ENCODE measurements at regions not wholly inside any gene's neighbourhood (a gene's known extent, or its start where the extent isn't known, plus 50 kb on each side); places are given as distances from the start of the nearest gene placed in this dataset.
"Not testable (repeated sequence)": the region's sequence is repeated elsewhere in the genome, so short reads cannot be mapped to it uniquely, and the experiment has no call there.

- H3K4me3 ChIP-seq (ENCODE audit: low read length in 2 of 2); H3K27me3 ChIP-seq (ENCODE audit: control insufficient read depth in 2 of 2, insufficient read depth in 1 of 2, low read length in 1 of 2); H3K4me1 ChIP-seq (ENCODE audit: control insufficient read depth in 2 of 2, insufficient read depth in 2 of 2, low read length in 2 of 2); H3K9me3 ChIP-seq (ENCODE audit: control insufficient read depth in 2 of 2, insufficient read depth in 1 of 2, low read length in 1 of 2); H3K36me3 ChIP-seq (ENCODE audit: control insufficient read depth in 2 of 2, insufficient read depth in 2 of 2, low read length in 1 of 2); H3K27ac ChIP-seq (ENCODE audit: low read depth in 1 of 2, low read length in 1 of 2); DNase-seq (ENCODE audit: low read depth in 6 of 9, low spot score in 9 of 9): not testable (repeated sequence)
- WGBS, result 83% methylated on average over 15 of the region's 16 CpGs
Measured at GRCh38 chr20:29031262-29031982, 2226.0 kb upstream of the DEFB115 start.

GRCh38 chr20:29044239-29044638 lies 2213.2 kb upstream of the DEFB115 start:
- not testable (repeated sequence) for H3K4me1 ChIP-seq (ENCODE audit: control insufficient read depth in 2 of 2, insufficient read depth in 2 of 2, low read length in 2 of 2); H3K27me3 ChIP-seq (ENCODE audit: control insufficient read depth in 2 of 2, insufficient read depth in 1 of 2, low read length in 1 of 2); H3K36me3 ChIP-seq (ENCODE audit: control insufficient read depth in 2 of 2, insufficient read depth in 2 of 2, low read length in 1 of 2); H3K4me3 ChIP-seq (ENCODE audit: low read length in 2 of 2); DNase-seq (ENCODE audit: low read depth in 6 of 9, low spot score in 9 of 9); H3K27ac ChIP-seq (ENCODE audit: low read depth in 1 of 2, low read length in 1 of 2); H3K9me3 ChIP-seq (ENCODE audit: control insufficient read depth in 2 of 2, insufficient read depth in 1 of 2, low read length in 1 of 2)
- WGBS, result 84% methylated on average over 12 of the region's 12 CpGs

- not testable (repeated sequence) for H3K4me3 ChIP-seq (ENCODE audit: low read length in 2 of 2); H3K27ac ChIP-seq (ENCODE audit: low read depth in 1 of 2, low read length in 1 of 2); H3K36me3 ChIP-seq (ENCODE audit: control insufficient read depth in 2 of 2, insufficient read depth in 2 of 2, low read length in 1 of 2); DNase-seq (ENCODE audit: low read depth in 6 of 9, low spot score in 9 of 9); H3K9me3 ChIP-seq (ENCODE audit: control insufficient read depth in 2 of 2, insufficient read depth in 1 of 2, low read length in 1 of 2); H3K4me1 ChIP-seq (ENCODE audit: control insufficient read depth in 2 of 2, insufficient read depth in 2 of 2, low read length in 2 of 2); H3K27me3 ChIP-seq (ENCODE audit: control insufficient read depth in 2 of 2, insufficient read depth in 1 of 2, low read length in 1 of 2)
- 69% methylated on average over 4 of the region's 4 CpGs for WGBS
Measured at GRCh38 chr20:29050008-29050606, 2207.4 kb upstream of the DEFB115 start.

GRCh38 chr20:29057866-29058484 lies 2199.5 kb upstream of the DEFB115 start:
- H3K4me1 ChIP-seq (ENCODE audit: control insufficient read depth in 2 of 2, insufficient read depth in 2 of 2, low read length in 2 of 2); H3K4me3 ChIP-seq (ENCODE audit: low read length in 2 of 2); DNase-seq (ENCODE audit: low read depth in 6 of 9, low spot score in 9 of 9); H3K27me3 ChIP-seq (ENCODE audit: control insufficient read depth in 2 of 2, insufficient read depth in 1 of 2, low read length in 1 of 2); H3K9me3 ChIP-seq (ENCODE audit: control insufficient read depth in 2 of 2, insufficient read depth in 1 of 2, low read length in 1 of 2); H3K36me3 ChIP-seq (ENCODE audit: control insufficient read depth in 2 of 2, insufficient read depth in 2 of 2, low read length in 1 of 2); H3K27ac ChIP-seq (ENCODE audit: low read depth in 1 of 2, low read length in 1 of 2): not testable (repeated sequence)
- 37% methylated on average over 6 of the region's 6 CpGs for WGBS

- H3K27ac ChIP-seq (ENCODE audit: low read depth in 1 of 2, low read length in 1 of 2); H3K9me3 ChIP-seq (ENCODE audit: control insufficient read depth in 2 of 2, insufficient read depth in 1 of 2, low read length in 1 of 2); H3K4me1 ChIP-seq (ENCODE audit: control insufficient read depth in 2 of 2, insufficient read depth in 2 of 2, low read length in 2 of 2); H3K27me3 ChIP-seq (ENCODE audit: control insufficient read depth in 2 of 2, insufficient read depth in 1 of 2, low read length in 1 of 2); DNase-seq (ENCODE audit: low read depth in 6 of 9, low spot score in 9 of 9); H3K36me3 ChIP-seq (ENCODE audit: control insufficient read depth in 2 of 2, insufficient read depth in 2 of 2, low read length in 1 of 2); H3K4me3 ChIP-seq (ENCODE audit: low read length in 2 of 2): not testable (repeated sequence)
- 87% methylated on average over 11 of the region's 11 CpGs for WGBS
Measured at GRCh38 chr20:29062451-29062850, 2195.0 kb upstream of the DEFB115 start.

- not testable (repeated sequence) for H3K27me3 ChIP-seq (ENCODE audit: control insufficient read depth in 2 of 2, insufficient read depth in 1 of 2, low read length in 1 of 2); H3K27ac ChIP-seq (ENCODE audit: low read depth in 1 of 2, low read length in 1 of 2); DNase-seq (ENCODE audit: low read depth in 6 of 9, low spot score in 9 of 9); H3K9me3 ChIP-seq (ENCODE audit: control insufficient read depth in 2 of 2, insufficient read depth in 1 of 2, low read length in 1 of 2); H3K4me3 ChIP-seq (ENCODE audit: low read length in 2 of 2); H3K36me3 ChIP-seq (ENCODE audit: control insufficient read depth in 2 of 2, insufficient read depth in 2 of 2, low read length in 1 of 2); H3K4me1 ChIP-seq (ENCODE audit: control insufficient read depth in 2 of 2, insufficient read depth in 2 of 2, low read length in 2 of 2)
- 68% methylated on average over 1 of the region's 1 CpG for WGBS
Measured at GRCh38 chr20:29066341-29066740, 2191.1 kb upstream of the DEFB115 start.

GRCh38 chr20:29073640-29074039 lies 2183.8 kb upstream of the DEFB115 start:
- not testable (repeated sequence) for H3K9me3 ChIP-seq (ENCODE audit: control insufficient read depth in 2 of 2, insufficient read depth in 1 of 2, low read length in 1 of 2); H3K4me3 ChIP-seq (ENCODE audit: low read length in 2 of 2); H3K27me3 ChIP-seq (ENCODE audit: control insufficient read depth in 2 of 2, insufficient read depth in 1 of 2, low read length in 1 of 2); DNase-seq (ENCODE audit: low read depth in 6 of 9, low spot score in 9 of 9); H3K4me1 ChIP-seq (ENCODE audit: control insufficient read depth in 2 of 2, insufficient read depth in 2 of 2, low read length in 2 of 2); H3K27ac ChIP-seq (ENCODE audit: low read depth in 1 of 2, low read length in 1 of 2); H3K36me3 ChIP-seq (ENCODE audit: control insufficient read depth in 2 of 2, insufficient read depth in 2 of 2, low read length in 1 of 2)
- 82% methylated on average over 8 of the region's 8 CpGs for WGBS

- Histone ChIP-seq H3K9me3 (ENCODE audit: control insufficient read depth in 2 of 2, insufficient read depth in 1 of 2, low read length in 1 of 2) (peaks cover 5 to 20% of the 10 kb centered on the region in 2 donors), H3K27ac (ENCODE audit: low read depth in 1 of 2, low read length in 1 of 2) (no peak overlapping the region), H3K4me3 (ENCODE audit: low read length in 2 of 2) (peak overlapping the region in 1 of 2 donors; percentile 29), H3K27me3 (ENCODE audit: control insufficient read depth in 2 of 2, insufficient read depth in 1 of 2, low read length in 1 of 2) (no peaks in the 10 kb centered on the region), H3K4me1 (ENCODE audit: control insufficient read depth in 2 of 2, insufficient read depth in 2 of 2, low read length in 2 of 2) (no peaks in the 10 kb centered on the region), H3K36me3 (ENCODE audit: control insufficient read depth in 2 of 2, insufficient read depth in 2 of 2, low read length in 1 of 2) (no peaks in the 10 kb centered on the region)
- DNase-seq (ENCODE audit: low read depth in 6 of 9, low spot score in 9 of 9), result no peak
- WGBS, result 43% methylated on average over 68 of the region's 68 CpGs
Measured at GRCh38 chr20:29079769-29080690, 2177.4 kb upstream of the DEFB115 start.

GRCh38 chr20:29081712-29082111 lies 2175.8 kb upstream of the DEFB115 start:
- H3K4me3 ChIP-seq (ENCODE audit: low read length in 2 of 2); H3K27ac ChIP-seq (ENCODE audit: low read depth in 1 of 2, low read length in 1 of 2); H3K27me3 ChIP-seq (ENCODE audit: control insufficient read depth in 2 of 2, insufficient read depth in 1 of 2, low read length in 1 of 2); DNase-seq (ENCODE audit: low read depth in 6 of 9, low spot score in 9 of 9); H3K4me1 ChIP-seq (ENCODE audit: control insufficient read depth in 2 of 2, insufficient read depth in 2 of 2, low read length in 2 of 2); H3K36me3 ChIP-seq (ENCODE audit: control insufficient read depth in 2 of 2, insufficient read depth in 2 of 2, low read length in 1 of 2): not testable (repeated sequence)
- 100% methylated on average over 1 of the region's 1 CpG for WGBS
- peaks cover 3 to 19% of the 10 kb centered on the region in 2 donors for H3K9me3 ChIP-seq (ENCODE audit: control insufficient read depth in 2 of 2, insufficient read depth in 1 of 2, low read length in 1 of 2)

All from thymus (tissue), 11 donors.